Ovary (tissue), 7 donors: ENCODE measurements at regions not wholly inside any gene's neighbourhood (a gene's known extent, or its start where the extent isn't known, plus 50 kb on each side); places are given as distances from the start of the nearest gene placed in this dataset.

Source experiments
- DNase-seq, 5 donors: peaks; one replicate each; pipeline ENCODE4 v3.0.0-alpha.2; 2019 to 2020
- H3K27ac ChIP-seq, 2 donors: fragments of 200-600 bp; one replicate each; pipeline versions ENCODE4 v1.5.1 to v1.8.0; 2019 to 2022
- H3K27me3 ChIP-seq: fragments of 200-600 bp; one replicate; pipeline ENCODE4 v1.8.0; 2022
- H3K36me3 ChIP-seq: fragments of 200-600 bp; sonication (generic); one replicate; pipeline ENCODE4 v1.5.1; 2019
- H3K4me1 ChIP-seq: one replicate; pipeline ENCODE4 v1.8.1; 2013; ENCODE audit warnings: mild to moderate bottlenecking, moderate library complexity; ENCODE audit not compliant: insufficient read depth
- H3K4me3 ChIP-seq: fragments of 200-600 bp; sonication (generic); one replicate; pipeline ENCODE4 v1.5.1; 2017
- H3K9me3 ChIP-seq, 2 donors: fragments of 200-600 bp in 1 of 2; sonication (generic) in 1 of 2; one replicate each; pipeline versions ENCODE4 v1.5.1 to v1.8.1; 2013 to 2019; ENCODE audit warnings: mild to moderate bottlenecking in 1 of 2, moderate library complexity in 1 of 2
- POLR2A ChIP-seq: fragments of 450-650 bp; IDR thresholded peaks from one replicate; pipeline ENCODE4 v1.6.1; 2017; ENCODE audit warnings: antibody characterized with exemption, mild to moderate bottlenecking, moderate library complexity
- WGBS, 3 donors: extraction: QIAGEN DNeasy Blood & Tissue Kit in 1 of 3; methylation state at CpG; one replicate each; pipeline versions ENCODE4 v1.1.5 to v1.1.7; 2013 to 2017; 5-methylcytosine and 5-hydroxymethylcytosine counted together
- intact Hi-C, 4 donors: fragments of 100-400 bp; cut with DNase I; formaldehyde crosslinking; loops; one replicate each; pipeline versions ENCODE4 v1.11.0 to v1.15.1; 2022 to 2023
- donor health status: DM: no; HTN: no; CAD: no; lungs with moderate emphysema.
- donor health status: DM: no; HTN: no; CAD: no.
- donor health status: Bipolar disorder and iron deficiency.
- donor health status: DM: no; HTN: no; CAD: no.
- donor health status: DM: yes; HTN: yes; CAD: no.

- H3K27me3 ChIP-seq, result no peaks in the 10 kb centered on the region
- TF ChIP-seq POLR2A, result no peak
- H3K9me3 ChIP-seq, result no peaks in the 10 kb centered on the region
- H3K36me3 ChIP-seq, result no peaks in the 10 kb centered on the region
- peaks cover 12% of the 10 kb centered on the region for H3K4me1 ChIP-seq
- intact Hi-C loops, result no loop called here
- H3K4me3 ChIP-seq, result no peak overlapping the region
- no peak for DNase-seq
- H3K27ac ChIP-seq, result no peak overlapping the region
- 92 to 95% (median 95%) methylated on average over 7 of the region's 7 CpGs for WGBS, 3 donors
Measured at GRCh38 chr12:32053881-32054624, 52.6 kb upstream of the BICD1 start.
